Activated naive CD8-positive, alpha-beta T cell treated with anti-CD3 and anti-CD28 coated beads, Interleukin-2, amount 50 U/mL, for 16 hours (primary cell): ENCODE measurements at regions not wholly inside any gene's neighbourhood (a gene's known extent, or its start where the extent isn't known, plus 50 kb on each side); places are given as distances from the start of the nearest gene placed in this dataset.
"Not testable (repeated sequence)": the region's sequence is repeated elsewhere in the genome, so short reads cannot be mapped to it uniquely, and the experiment has no call there.

Source experiments
- DNase-seq: peaks from one replicate; pipeline ENCODE4 v3.0.0-alpha.2; 2020; ENCODE audit warnings: low read depth, low spot score

GRCh38 chr14:100419856-100420255 lies 96.7 kb downstream of the SLC25A47 start:
- DNase-seq, result no peak

DNA sequence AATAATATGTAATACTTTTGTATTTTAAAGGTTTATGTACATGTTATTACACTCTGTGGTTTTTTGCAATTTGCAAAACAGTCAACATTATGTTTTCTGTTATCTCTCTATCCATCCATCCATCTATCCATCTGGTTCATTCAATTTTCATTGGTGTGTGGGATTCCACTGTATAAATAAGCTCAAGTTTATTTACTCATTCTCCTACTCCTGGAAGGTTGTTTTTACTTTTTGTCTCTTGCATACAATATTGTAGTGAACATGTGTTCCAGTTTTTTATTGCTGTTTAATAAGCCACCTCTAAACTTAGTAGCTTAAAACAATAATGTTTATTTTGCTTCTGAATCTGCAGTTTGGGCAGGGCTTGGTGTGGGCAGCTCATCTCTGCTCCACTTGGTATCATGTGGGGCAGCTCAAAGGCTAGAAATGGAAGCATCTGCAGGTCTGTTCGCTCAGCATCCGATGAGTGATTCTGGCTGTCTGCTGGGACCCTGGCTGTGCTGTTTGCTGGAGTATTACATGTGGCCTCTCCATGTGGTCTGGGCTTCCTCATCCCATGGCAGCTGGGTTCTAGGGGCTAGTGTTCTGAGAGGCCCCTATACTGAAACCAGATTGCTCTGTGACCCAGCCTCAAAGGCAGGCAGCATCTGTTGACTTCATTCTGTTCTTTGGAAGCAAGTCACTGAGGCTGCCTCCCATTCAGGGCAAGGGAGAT lies 98.8 kb downstream of the SLC25A47 start:
- no peak for DNase-seq

DNA sequence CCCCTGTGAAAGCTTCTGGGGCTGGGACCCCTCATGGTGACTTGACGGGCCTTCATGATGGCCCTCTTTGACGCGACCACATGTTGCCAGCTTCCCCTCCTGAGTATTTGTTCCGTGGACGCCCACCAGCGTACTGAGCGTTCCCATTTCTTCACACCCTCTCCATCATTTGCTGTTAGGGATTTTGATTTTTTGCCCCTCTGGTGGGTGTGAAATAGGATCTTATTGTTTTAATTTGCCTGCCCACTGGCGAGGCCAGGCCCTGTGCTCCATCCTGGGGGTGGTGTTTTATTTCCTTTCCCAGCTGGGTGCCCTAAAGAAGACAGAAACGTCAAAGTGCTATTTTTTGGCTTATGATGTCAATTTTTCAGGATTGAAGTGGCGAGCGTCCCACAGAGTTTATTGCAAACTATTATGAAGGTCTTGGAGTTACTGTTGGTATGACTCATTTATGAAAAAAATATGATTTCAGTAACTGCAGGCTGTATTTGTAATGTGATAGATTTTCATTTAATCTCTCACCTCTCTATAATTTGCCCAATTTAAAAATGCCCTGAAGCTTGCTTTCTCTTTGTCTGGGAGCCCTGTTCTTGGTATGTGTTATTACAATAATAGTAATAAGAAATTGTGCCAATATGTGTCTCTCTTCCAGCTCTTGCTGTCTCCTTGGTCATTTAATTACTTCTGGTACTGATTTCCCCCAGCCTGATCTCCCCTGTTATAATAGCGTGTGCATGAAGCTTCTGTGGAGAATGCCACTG lies 99.6 kb downstream of the SLC25A47 start:
- DNase-seq, result no peak

DNA sequence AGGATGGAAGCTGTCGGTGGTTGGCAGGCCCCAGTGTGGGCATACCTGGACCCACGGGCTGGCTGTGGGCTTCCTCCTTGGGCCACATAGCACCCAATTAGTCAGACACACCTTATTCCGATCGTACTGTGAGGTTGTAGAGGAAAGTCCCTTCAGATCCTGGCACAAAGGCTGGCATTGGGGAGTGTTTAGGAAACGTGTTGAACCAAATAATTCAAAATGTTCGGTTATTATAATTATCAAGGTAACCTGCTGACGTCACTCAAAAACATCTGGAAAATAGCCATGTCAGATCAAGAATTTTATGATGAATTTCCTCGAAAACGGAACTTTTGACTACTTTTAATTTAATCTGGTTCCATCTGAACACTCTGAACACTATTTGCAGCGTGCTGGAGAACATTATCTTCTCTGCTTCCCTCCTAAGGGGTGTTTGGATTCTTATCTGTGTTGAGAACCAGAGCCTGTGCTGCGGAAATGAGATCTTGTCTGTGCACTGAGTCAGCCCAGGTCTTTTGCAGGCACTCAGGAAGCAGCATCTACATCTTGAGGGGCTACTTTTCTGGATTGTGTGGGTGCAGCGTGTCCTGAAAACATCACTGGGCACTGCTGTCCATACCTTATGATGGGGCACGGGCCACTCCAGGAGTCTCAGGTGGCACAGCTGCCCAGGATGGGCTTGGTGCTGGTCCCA lies 100.3 kb downstream of the SLC25A47 start:
- DNase-seq, result no peak

DNA sequence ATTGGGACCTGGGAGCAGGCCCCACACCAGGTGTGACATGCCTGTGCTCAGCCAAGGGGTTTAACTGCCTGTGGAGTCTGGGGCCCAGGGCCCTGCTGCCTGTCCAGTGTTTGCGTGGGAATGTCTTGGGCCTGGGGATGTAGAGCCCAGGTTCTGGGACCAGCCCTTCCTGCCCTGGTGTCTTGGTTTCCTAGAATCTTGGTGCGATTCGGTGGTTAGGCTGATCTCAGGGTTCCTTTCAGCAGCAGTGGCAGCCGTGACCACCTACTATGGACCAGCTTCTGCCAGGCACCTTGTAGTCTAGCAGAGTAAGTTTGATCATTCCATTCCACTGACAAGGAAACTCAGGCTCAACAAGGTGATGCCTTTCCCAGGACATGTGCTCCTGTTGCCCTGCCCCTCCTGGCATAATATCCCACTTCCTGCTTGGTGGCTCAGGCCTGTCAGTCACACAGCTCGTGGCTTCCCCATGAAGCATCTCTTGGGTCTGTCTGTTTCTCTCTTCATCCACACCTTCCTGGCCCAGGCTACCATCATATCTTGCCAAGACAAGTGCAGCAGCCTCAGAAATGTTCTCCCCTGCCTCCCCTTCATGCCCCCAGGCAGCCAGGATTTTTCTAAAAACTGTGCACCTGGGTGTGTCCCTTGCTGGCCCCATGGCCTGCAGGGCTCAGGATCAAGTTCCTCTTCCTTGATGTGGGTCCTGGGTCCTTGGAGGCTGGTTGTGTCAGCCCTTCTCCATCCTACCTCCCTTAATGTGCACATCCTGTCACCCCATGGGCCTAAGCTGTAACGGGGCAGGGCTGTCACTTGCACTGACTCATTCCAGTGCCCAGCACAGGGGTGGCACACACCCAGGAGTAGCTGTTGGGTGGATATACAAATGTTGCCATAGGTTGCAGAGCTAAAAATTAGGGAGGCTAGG lies 101.6 kb downstream of the SLC25A47 start:
- DNase-seq, result no peak

DNA sequence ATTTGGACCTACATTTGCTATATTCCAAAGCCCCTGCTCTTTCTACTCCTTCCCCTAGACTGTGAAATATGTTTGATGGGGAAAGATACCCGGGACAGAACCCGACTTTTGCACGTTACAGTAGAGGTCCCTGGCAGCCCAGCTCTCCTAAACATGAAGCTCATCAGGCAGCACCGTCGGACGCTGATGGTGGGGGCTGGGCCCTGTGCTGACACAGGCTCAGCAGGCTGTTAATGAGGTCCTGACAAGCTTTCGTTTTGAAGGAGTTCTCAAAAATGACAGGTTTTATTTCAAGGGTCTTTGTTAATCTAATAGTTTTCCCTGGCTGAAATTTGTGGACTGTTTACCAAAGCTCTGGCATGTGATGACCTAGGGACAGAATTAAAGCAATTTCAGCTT lies 102.3 kb downstream of the SLC25A47 start:
- no peak for DNase-seq

DNA sequence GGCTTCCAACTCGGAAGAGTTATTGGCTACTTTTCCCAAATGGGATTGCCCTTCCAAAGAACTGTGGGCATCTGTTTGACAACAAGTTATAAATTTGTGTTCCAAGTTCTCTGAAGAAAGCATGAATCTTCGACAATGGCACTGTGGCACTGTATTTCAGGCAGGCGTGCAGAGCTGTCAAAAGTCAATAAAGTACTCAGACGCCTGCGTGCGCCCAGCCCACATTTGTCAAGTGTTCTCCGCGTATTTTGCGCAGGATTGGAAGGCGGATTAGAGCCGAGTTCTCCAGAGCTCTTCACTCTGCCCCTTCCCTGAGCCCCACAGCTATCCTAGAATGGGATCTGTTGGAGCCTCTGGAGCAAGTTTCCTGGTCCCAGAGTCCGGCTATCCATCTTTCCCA lies 103.2 kb downstream of the SLC25A47 start:
- no peak for DNase-seq

- no peak for DNase-seq
Observed at GRCh38 chr14:100427166-100427565, 104.0 kb downstream of the SLC25A47 start.

DNA sequence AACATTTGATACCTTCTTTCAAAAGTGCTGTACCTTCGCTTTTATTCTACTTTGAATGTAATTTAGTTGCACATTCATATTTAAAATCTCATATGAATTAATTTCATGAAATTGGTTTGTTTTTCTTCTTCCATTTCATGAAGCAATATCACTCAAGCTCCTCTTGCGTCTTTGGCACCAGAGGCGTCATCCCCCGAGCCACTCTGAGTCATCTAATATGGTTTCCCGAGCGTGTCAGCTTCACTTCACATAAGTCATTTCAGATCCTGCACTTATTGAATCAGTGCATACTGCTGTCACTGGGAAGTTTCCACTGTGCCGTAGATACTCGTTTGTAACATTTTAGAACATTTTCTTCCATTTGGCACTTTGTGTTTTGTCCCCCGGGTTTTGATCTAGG lies 105.6 kb downstream of the SLC25A47 start:
- no peak for DNase-seq

DNA sequence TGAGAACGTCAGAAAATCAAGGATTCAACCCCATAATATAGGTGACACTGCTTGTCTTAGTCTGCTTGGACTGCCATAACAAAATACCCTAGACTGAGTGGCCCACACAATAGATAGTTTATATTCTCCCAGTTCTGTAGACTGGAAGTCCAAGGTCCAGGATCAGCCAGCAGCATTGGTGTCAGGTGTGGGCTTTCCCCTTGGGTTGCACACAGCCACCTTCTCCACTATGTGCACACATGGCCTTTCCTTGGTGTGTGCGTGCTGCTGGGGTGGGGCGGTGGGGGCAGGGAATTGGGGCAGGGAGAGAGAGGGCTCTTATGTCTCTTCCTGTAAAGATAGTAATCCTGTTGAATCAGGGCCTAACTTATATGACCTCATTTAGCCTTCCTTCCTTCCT lies 106.4 kb downstream of the SLC25A47 start:
- no peak for DNase-seq

GRCh38 chr14:100430571-100430970 lies 107.4 kb downstream of the SLC25A47 start:
- DNase-seq, result no peak

- not testable (repeated sequence) for DNase-seq
Observed at GRCh38 chr14:100431461-100431860, 108.3 kb downstream of the SLC25A47 start.

DNA sequence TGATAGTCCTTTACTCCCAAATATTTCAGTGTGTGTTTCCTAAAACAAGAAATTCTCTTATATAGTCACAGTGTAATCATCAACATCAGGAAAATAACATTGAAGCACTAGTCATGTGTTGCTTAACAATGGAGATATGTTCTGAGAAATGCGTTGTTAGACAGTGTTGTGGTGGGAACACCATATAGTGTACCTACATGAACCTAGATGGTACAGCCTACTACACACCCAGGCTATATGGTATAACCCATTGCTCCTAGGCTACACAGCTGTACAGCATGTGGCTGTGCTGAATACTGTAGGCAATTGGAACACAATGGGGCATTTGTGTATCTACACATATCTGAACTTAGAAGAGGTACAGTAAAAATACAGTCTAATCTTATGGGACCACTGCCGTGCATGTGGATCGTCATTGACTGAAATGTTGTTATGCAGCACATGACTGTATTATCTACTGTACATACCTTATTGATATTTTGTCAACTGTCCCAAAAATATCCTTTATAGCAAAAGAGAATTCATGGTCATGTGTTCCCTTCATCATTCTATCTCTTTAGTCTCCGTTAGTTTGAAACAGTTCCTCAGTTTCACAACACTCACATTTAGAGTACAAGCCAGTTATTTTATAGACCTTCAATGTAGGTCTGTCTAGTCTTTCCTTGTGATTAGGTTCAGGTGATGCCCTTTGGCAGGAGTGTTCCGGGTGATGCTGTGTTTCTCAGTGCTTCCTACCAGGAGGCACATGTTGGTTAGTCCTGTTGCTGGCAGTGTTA lies 109.7 kb downstream of the SLC25A47 start:
- DNase-seq, result no peak

DNA sequence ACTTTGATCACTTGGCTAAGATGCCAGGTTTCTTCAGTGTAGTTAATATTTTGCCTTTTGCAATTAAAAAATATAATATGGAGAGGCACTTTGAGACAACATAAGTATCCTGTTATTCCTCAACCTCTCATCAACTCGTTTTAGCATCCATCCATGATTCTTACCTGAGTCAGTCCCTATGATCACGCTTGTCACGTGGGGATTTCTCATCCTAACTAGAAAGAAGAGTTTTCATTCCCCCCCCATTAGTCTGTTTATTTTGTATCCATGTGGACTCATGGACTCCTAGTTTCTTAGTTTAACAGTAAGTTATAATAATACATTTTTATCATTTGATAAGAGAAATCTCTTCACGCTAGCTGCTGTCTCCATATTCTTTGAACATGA lies 110.3 kb downstream of the SLC25A47 start:
- no peak for DNase-seq

- no peak for DNase-seq
Observed at GRCh38 chr14:100434033-100434601, 111.0 kb downstream of the SLC25A47 start.

DNA sequence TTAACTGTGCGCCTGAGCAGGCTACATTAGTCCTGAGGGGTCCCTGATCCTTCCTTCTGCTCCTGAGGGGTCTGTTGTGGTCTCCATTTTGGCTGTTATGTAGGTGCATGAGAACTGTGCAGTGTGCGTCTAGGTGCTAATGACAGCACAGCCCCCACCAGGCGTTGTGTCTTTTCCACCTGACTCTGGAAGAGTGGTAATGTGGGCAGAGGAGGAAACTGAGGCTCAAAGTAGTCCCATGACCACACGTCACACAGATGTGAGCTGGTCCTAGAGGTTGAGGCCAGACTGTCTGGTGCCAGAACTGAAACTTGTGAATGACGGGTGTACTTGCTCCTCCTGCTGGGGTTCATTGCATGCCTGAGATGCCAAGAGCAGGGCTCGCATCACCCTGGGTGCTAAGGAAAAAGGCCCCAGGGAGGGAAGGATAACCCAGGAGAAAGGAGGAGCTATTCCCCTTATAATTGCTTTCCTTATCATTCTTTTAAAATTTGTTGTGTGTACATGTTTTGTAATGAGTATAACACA lies 111.8 kb downstream of the SLC25A47 start:
- no peak for DNase-seq

- no peak for DNase-seq
Observed at GRCh38 chr14:100435459-100435858, 112.3 kb downstream of the SLC25A47 start.

DNA sequence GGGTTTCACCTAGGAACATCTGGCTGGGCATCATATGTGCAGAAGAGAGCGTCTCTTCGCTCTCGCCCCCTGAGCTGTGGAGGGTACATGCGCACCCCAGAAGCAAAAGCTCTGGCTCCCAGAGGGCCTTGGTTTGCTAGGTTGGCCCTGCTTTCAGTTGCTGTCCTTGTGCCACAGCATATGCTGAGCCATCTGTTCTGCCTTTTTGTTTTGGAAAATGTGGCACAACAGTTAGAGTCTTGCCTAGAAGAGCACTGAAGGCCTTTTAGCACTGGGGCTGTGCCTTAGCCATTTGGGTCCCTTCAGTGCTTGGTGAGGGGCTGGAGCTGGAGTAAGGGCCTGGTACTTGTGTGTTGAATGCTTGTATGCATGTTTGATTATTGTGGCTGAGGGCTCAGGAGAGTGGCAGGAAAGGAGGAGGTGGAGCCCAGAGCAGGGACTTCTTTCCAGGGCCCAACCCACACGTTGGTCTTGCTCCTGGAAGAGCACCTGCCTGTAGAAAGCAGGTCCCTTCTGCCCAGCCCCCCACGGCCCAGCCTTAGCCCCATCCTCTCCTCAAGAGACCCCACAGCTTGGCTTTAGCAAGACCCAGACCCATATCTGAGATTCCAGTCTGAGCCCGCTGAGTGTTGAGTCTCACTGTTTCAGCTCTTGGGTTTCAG lies 113.7 kb downstream of the SLC25A47 start:
- DNase-seq, result no peak

DNA sequence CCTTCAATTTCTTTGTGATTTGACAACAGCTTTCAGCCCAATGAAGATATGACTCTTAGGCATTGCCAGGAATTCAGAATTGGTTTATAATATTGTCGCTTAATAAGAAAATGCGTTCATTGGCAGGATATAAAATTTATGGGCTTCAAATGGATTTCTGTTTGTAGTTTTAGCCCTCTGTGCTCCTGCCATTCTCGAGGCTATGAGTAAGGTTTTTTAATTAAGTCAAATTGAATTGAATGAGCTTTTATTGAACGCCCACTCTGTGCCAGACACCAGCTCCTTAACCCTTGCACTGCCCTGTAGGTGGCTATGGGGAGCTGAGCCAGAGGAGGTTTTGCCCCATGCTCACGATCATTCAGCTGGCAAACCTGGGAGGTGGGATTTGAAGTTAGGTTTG lies 115.1 kb downstream of the SLC25A47 start:
- DNase-seq, result no peak
